ENCODE measurements at regions not wholly inside any gene's neighbourhood (a gene's known extent, or its start where the extent isn't known, plus 50 kb on each side); places are given as distances from the start of the nearest gene placed in this dataset.

GRCh38 chr6:145213614-145214013 lies 521.7 kb downstream of the EPM2A start:
- no peak for DNase-seq

- DNase-seq, result peak; percentile 36
Measured at GRCh38 chr6:145214570-145214969, 520.8 kb downstream of the EPM2A start.

- DNase-seq, result no peak
Measured at GRCh38 chr6:145224450-145224849, 510.9 kb downstream of the EPM2A start.

- DNase-seq, result no peak
Measured at GRCh38 chr6:145225500-145225899, 509.8 kb downstream of the EPM2A start.

GRCh38 chr6:145227593-145227992 lies 507.7 kb downstream of the EPM2A start:
- DNase-seq, result no peak

GRCh38 chr6:145228962-145229582 lies 506.2 kb downstream of the EPM2A start:
- DNase-seq, result no peak

GRCh38 chr6:145233955-145234354 lies 501.4 kb downstream of the EPM2A start:
- no peak for DNase-seq

- no peak for DNase-seq
Measured at GRCh38 chr6:145235207-145235606, 500.1 kb downstream of the EPM2A start.

GRCh38 chr6:145238787-145239186 lies 496.5 kb downstream of the EPM2A start:
- DNase-seq, result no peak

- peak; percentile 58 for DNase-seq
Measured at GRCh38 chr6:145241039-145241438, 494.3 kb downstream of the EPM2A start.

GRCh38 chr6:145241721-145242120 lies 493.6 kb downstream of the EPM2A start:
- no peak for DNase-seq

GRCh38 chr6:145244349-145245100 lies 490.8 kb downstream of the EPM2A start:
- no peak for DNase-seq

- DNase-seq, result no peak
Measured at GRCh38 chr6:145245119-145245518, 490.2 kb downstream of the EPM2A start.

- DNase-seq, result peak; percentile 88
Measured at GRCh38 chr6:145247692-145248419, 487.5 kb downstream of the EPM2A start.

GRCh38 chr6:145250436-145250835 lies 484.9 kb downstream of the EPM2A start:
- no peak for DNase-seq

- no peak for DNase-seq
Measured at GRCh38 chr6:145252737-145253136, 482.6 kb downstream of the EPM2A start.

GRCh38 chr6:145254649-145255401 lies 480.5 kb downstream of the EPM2A start:
- DNase-seq, result no peak

- no peak for DNase-seq
Measured at GRCh38 chr6:145257704-145258103, 477.6 kb downstream of the EPM2A start.

- DNase-seq, result no peak
Measured at GRCh38 chr6:145258122-145258521, 477.2 kb downstream of the EPM2A start.

- no peak for DNase-seq
Measured at GRCh38 chr6:145260484-145261175, 474.7 kb downstream of the EPM2A start.

GRCh38 chr6:145261758-145262157 lies 473.6 kb downstream of the EPM2A start:
- DNase-seq, result no peak

- no peak for DNase-seq
Measured at GRCh38 chr6:145262771-145263170, 472.5 kb downstream of the EPM2A start.
